HepG2 (cell line): ENCODE measurements at regions not wholly inside any gene's neighbourhood (a gene's known extent, or its start where the extent isn't known, plus 50 kb on each side); places are given as distances from the start of the nearest gene placed in this dataset.

Experiments used
- ATAC-seq: fragments of 200-7000 bp; cut with Tn5 transposase; 3 replicates; pipeline ENCODE4 v1.9.1; 2020; ENCODE audit warnings: mild to moderate bottlenecking, moderate library complexity
- BruUV-seq: library from RNA; stranded (reverse); fragments of 400-500 nt; replicated peaks from 2 replicates; lab custom pipeline; 2021; lab: Mats Ljungman, UMichigan
- CTCF ChIA-PET: fragments of 300-600 bp; formaldehyde crosslinking; extraction: SDS; loops from one replicate; lab custom pipeline; 2021; ENCODE audit warnings: low total read pairs, inconsistent platforms, low intra/inter-chr PET ratio; lab: Yijun Ruan, JAX
- POLR2A ChIA-PET: fragments of 350-600 bp; sonication (Branson Sonifier 250); formaldehyde crosslinking; loops from one replicate; lab custom pipeline; 2020; ENCODE audit warnings: antibody characterized with exemption, inconsistent platforms; lab: Yijun Ruan, JAX
- DNase-seq: peaks from one replicate; pipeline ENCODE4 v3.0.0-alpha.2; 2015; ENCODE audit warnings: low spot score
- FAIRE-seq: peaks from 3 replicates; lab custom pipeline; 2011; peaks lifted over from hg19 to GRCh38; lab: Jason Lieb, UNC
- H2AFZ ChIP-seq: one replicate; pipeline ENCODE4 v1.6.1; 2011; ENCODE audit warnings: low read length, inconsistent platforms
- H3K27ac ChIP-seq: fragments of 300-600 bp; 3 replicates; pipeline ENCODE4 v1.8.0; 2011; ENCODE audit warnings: mixed run types, mild to moderate bottlenecking, mixed read lengths, low read length, inconsistent platforms; ENCODE audit not compliant: insufficient read depth; ENCODE audit errors: extremely low read length
- H3K27me3 ChIP-seq, 2 experiments: fragments of 200-600 bp in 1 of 2; 2 replicates in 1 of 2; 3 replicates in 1 of 2; pipeline versions ENCODE4 v1.6.0 to v1.8.0; 2011; ENCODE audit warnings: low read length in 2 of 2, mild to moderate bottlenecking in 2 of 2, moderate library complexity in 2 of 2, inconsistent platforms in 1 of 2; ENCODE audit not compliant: insufficient read depth in 2 of 2, control insufficient read depth in 1 of 2
- H3K36me3 ChIP-seq, 2 experiments: fragments of 200-600 bp in 1 of 2; replicated peaks in 1 of 2; 2 replicates in 1 of 2; 3 replicates in 1 of 2; pipeline versions ENCODE4 v1.5.1 to v1.8.0; 2011; ENCODE audit warnings: low read length in 2 of 2, inconsistent platforms in 1 of 2; ENCODE audit not compliant: insufficient read depth in 2 of 2, control insufficient read depth in 1 of 2
- H3K4me1 ChIP-seq: 2 replicates; pipeline ENCODE4 v1.5.1; 2012; ENCODE audit warnings: low read length, inconsistent platforms; ENCODE audit not compliant: insufficient read depth
- H3K4me2 ChIP-seq: 2 replicates; pipeline ENCODE4 v1.6.0; 2011; ENCODE audit warnings: low read depth, low read length, inconsistent platforms
- H3K4me3 ChIP-seq, 3 experiments: fragments of 200-600 bp in 1 of 3; sonication (generic), shearing (Covaris generic) in 1 of 3; replicated peaks in 1 of 3; 2 replicates each; pipeline ENCODE4 v1.5.1; 2011 to 2016; ENCODE audit warnings: low read length in 3 of 3, inconsistent platforms in 2 of 3, low read depth in 2 of 3, mild to moderate bottlenecking in 2 of 3, control low read depth in 1 of 3, mixed read lengths in 1 of 3; ENCODE audit not compliant: insufficient read depth in 1 of 3
- H3K79me2 ChIP-seq: one replicate; pipeline ENCODE4 v1.6.1; 2011; ENCODE audit warnings: low read length, inconsistent platforms; ENCODE audit not compliant: insufficient read depth
- H3K9ac ChIP-seq: 2 replicates; pipeline ENCODE4 v1.6.0; 2011; ENCODE audit warnings: mild to moderate bottlenecking, low read depth, low read length, inconsistent platforms; ENCODE audit not compliant: insufficient read depth
- H3K9me3 ChIP-seq: 2 replicates; pipeline ENCODE4 v1.5.1; 2012; ENCODE audit warnings: mild to moderate bottlenecking, low read length
- H4K20me1 ChIP-seq: 2 replicates; pipeline ENCODE4 v1.6.0; 2011; ENCODE audit warnings: inconsistent platforms, mild to moderate bottlenecking, low read length, moderate library complexity; ENCODE audit not compliant: insufficient read depth
- FOXM1 ChIP-seq: sonication (generic); formaldehyde crosslinking; IDR thresholded peaks from 2 replicates; pipeline ENCODE4 v1.5.0; 2020; ENCODE audit warnings: missing genetic modification reagents
- HCFC1 ChIP-seq: fragments of 150-350 bp; IDR thresholded peaks from 2 replicates; pipeline ENCODE4 v1.6.1; 2014; ENCODE audit warnings: low read depth, low read length
- HNF4G ChIP-seq, 2 experiments: sonication (generic) in 1 of 2; formaldehyde crosslinking in 1 of 2; IDR thresholded peaks; 2 replicates each; pipeline versions ENCODE4 v1.4.0 to v1.6.1; 2011 to 2020; ENCODE audit warnings: borderline replicate concordance in 2 of 2, low read depth in 2 of 2, mild to moderate bottlenecking in 2 of 2, low read length in 1 of 2, missing genetic modification reagents in 1 of 2, moderate library complexity in 1 of 2
- KLF6 ChIP-seq: IDR thresholded peaks from 2 replicates; pipeline ENCODE4 v1.8.0; 2016; ENCODE audit warnings: missing biosample characterization, missing genetic modification reagents
- SMYD3 ChIP-seq: sonication (generic); formaldehyde crosslinking; IDR thresholded peaks from 2 replicates; pipeline ENCODE4 v1.8.1; 2023; ENCODE audit warnings: mild to moderate bottlenecking, missing genetic modification reagents
- WGBS: methylation state at CpG from one replicate; pipeline ENCODE4 v1.1.6; 2017; ENCODE audit warnings: low lambda C conversion rate; 5-methylcytosine and 5-hydroxymethylcytosine counted together
- in situ Hi-C: cut with HindIII; loops from 2 replicates; pipeline ENCODE4 v1.10.0; 2017; ENCODE audit warnings: low pct_unique_long_range_greater_than_20kb; ENCODE audit not compliant: extremely low pct_ligation_motif_present
- intact Hi-C: fragments of 100-400 bp; cut with micrococcal nuclease; formaldehyde crosslinking; loops from one replicate; pipeline ENCODE4 v1.10.0; 2022; ENCODE audit not compliant: unreplicated experiment
- TF ChIP-seq, protein P1 (sequence below): sonication (generic); formaldehyde crosslinking; IDR thresholded peaks from 2 replicates; pipeline ENCODE4; 2020; ENCODE audit warnings: missing genetic modification reagents, mild to moderate bottlenecking, borderline replicate concordance
- TF ChIP-seq, protein P2 (sequence below): sonication (generic); formaldehyde crosslinking; IDR thresholded peaks from 2 replicates; pipeline ENCODE4 v1.8.0; 2022; ENCODE audit warnings: missing genetic modification reagents, mild to moderate bottlenecking, moderate library complexity, borderline replicate concordance
- TF ChIP-seq, protein P3 (sequence below): sonication (generic); formaldehyde crosslinking; IDR thresholded peaks from 2 replicates; pipeline ENCODE4 v1.8.1; 2023; ENCODE audit warnings: mild to moderate bottlenecking, moderate library complexity, missing genetic modification reagents

DNA sequence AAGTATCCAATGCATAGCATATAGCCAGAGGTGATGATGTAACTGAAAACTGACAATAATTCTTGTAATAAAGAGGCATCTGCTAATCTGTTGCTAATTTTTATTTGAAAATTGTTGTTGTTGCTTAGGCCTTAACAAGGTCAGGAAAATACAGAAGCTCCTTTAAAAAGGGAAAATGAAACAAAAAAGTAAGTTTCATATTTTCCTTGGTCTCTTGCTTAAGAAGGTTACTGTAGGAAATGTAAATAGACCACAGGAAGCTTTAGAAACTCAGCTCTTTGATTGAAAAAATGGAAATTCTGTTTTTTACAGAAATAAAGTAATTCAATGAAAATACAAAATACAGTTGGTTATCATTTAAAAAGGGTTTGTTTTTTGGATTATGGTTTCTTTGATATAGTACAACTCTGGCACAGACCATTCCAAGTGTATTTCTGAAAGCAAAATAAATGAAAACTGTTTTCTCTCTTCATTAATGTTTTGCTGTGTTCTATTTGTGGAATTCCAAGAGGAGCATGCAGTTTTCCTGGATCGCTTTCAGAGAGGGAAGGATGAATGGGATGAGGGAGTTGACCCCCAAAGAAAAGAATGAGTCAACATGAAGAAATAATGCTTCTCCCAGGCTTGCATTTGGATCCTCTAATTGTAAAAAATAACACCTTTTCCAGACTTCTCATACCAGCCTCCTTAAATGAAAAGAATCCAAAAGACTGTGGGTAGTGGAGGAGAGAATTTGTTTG, 398.0 kb upstream of the FAR2 start:
- Histone ChIP-seq H3K4me2 (no peak overlapping the region), H3K27me3 (no peaks in the 10 kb centered on the region), H3K79me2 (no peaks in the 10 kb centered on the region), H2AFZ (no peak overlapping the region), H4K20me1 (no peaks in the 10 kb centered on the region), H3K4me1 (no peaks in the 10 kb centered on the region), H3K27ac (no peak overlapping the region), H3K4me3 (no peak overlapping the region), H3K9me3 (peaks cover 44% of the 10 kb centered on the region), H3K9ac (no peak overlapping the region), H3K36me3 (no peaks in the 10 kb centered on the region)
- TF ChIP-seq KLF6 (CRISPR knock-in tag) (no peak), HNF4G (IDR thresholded peaks at IDR 0.05; ENCODE audit: borderline replicate concordance, low read depth, low read length) (no peak), HNF4G (CRISPR knock-in tag; IDR thresholded peaks at IDR 0.05; ENCODE audit: borderline replicate concordance, low read depth) (no peak), HCFC1 (no peak), SMYD3 (CRISPR knock-in tag) (no peak), FOXM1 (no peak)
- TF ChIP-seq, protein P1, sequence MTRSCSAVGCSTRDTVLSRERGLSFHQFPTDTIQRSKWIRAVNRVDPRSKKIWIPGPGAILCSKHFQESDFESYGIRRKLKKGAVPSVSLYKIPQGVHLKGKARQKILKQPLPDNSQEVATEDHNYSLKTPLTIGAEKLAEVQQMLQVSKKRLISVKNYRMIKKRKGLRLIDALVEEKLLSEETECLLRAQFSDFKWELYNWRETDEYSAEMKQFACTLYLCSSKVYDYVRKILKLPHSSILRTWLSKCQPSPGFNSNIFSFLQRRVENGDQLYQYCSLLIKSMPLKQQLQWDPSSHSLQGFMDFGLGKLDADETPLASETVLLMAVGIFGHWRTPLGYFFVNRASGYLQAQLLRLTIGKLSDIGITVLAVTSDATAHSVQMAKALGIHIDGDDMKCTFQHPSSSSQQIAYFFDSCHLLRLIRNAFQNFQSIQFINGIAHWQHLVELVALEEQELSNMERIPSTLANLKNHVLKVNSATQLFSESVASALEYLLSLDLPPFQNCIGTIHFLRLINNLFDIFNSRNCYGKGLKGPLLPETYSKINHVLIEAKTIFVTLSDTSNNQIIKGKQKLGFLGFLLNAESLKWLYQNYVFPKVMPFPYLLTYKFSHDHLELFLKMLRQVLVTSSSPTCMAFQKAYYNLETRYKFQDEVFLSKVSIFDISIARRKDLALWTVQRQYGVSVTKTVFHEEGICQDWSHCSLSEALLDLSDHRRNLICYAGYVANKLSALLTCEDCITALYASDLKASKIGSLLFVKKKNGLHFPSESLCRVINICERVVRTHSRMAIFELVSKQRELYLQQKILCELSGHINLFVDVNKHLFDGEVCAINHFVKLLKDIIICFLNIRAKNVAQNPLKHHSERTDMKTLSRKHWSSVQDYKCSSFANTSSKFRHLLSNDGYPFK (CRISPR knock-in tag) = no peak
- TF ChIP-seq, protein P2, sequence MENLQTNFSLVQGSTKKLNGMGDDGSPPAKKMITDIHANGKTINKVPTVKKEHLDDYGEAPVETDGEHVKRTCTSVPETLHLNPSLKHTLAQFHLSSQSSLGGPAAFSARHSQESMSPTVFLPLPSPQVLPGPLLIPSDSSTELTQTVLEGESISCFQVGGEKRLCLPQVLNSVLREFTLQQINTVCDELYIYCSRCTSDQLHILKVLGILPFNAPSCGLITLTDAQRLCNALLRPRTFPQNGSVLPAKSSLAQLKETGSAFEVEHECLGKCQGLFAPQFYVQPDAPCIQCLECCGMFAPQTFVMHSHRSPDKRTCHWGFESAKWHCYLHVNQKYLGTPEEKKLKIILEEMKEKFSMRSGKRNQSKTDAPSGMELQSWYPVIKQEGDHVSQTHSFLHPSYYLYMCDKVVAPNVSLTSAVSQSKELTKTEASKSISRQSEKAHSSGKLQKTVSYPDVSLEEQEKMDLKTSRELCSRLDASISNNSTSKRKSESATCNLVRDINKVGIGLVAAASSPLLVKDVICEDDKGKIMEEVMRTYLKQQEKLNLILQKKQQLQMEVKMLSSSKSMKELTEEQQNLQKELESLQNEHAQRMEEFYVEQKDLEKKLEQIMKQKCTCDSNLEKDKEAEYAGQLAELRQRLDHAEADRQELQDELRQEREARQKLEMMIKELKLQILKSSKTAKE (CRISPR knock-in tag) = no peak
- TF ChIP-seq, protein P3, sequence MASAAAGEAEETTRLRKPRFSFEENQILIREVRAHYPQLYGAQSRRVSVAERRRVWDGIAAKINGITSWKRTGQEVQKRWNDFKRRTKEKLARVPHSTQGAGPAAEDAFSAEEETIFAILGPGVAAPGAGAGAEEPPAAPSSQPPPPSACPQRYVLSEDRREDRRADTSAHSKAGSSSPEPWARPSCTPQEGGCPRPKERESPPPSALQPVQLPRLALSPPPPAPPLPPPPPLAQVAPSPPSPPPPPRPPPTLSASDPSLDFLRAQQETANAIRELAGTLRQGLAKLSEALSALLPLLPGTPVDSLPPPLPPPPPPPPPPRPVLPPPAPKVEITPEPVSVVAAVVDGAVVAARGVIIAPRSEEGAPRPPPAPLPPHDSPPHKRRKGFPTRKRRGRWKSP (CRISPR knock-in tag) = no peak
- in situ Hi-C loops = no loop called here
- FAIRE-seq (no peak), ATAC-seq (no peak), DNase-seq (no peak)
- 8% methylated on average over 1 of the region's 1 CpG for WGBS
- ChIA-PET CTCF (no interaction called here), POLR2A (no interaction called here)
- BruUV-seq = no TSS peak
- intact Hi-C loops = no loop called here
